ENCODE measurements at regions not wholly inside any gene's neighbourhood (a gene's known extent, or its start where the extent isn't known, plus 50 kb on each side); places are given as distances from the start of the nearest gene placed in this dataset.

- no peak for DNase-seq
These were observed 838.6 kb downstream of the TBC1D22A start for GRCh38 chr22:47600791-47601625.

DNA sequence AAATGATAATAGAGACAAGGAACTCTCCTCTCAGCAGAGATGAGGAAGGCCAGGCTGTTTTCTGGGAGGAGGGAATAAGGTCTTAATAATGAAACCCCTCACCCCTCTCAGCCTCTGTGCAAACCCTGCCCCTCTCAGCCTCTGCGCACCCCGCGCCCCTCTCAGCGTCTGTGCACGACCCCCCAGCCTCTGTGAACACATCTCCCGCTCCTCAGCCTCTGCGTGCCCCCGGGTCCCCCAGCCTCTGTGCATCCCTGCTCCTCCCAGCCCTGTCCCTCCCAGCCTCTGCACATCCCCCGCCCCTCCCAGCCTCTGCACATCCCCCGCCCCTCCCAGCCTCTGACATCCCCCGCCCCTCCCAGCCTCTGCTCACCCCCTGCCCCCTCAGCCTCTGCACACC is 837.8 kb downstream of the TBC1D22A start:
- DNase-seq = no peak

GRCh38 chr22:47599753-47600152 is 837.3 kb downstream of the TBC1D22A start:
- no peak for DNase-seq

- no peak for DNase-seq
These were observed 836.4 kb downstream of the TBC1D22A start for GRCh38 chr22:47598864-47599263.

- DNase-seq = no peak
These were observed 834.6 kb downstream of the TBC1D22A start for GRCh38 chr22:47597041-47597440.

DNA sequence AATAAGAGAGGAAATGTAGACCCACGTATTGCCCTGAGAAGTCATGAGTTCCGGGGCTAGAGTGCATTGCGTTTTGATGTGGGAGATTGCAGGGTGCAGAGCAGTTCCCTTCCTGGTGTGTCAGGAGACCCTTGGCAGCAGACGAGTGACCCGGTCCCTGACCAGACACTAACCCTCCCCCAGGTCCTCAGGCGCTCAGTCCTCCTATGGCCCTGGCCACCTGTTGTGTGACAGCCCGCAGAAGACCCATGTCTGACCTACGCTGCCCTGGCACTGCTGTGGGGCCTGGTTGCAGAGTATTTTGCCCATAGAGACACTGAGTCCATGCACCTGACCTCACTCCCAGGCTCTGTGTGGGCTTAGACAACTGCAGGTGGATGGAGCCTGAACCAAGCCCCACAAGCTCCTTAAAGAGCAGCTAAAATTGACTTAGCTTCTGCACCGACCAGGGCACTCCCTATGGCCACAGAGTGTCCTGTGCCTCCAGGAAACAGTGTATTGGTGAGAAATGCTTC is 833.8 kb downstream of the TBC1D22A start:
- DNase-seq = no peak

DNA sequence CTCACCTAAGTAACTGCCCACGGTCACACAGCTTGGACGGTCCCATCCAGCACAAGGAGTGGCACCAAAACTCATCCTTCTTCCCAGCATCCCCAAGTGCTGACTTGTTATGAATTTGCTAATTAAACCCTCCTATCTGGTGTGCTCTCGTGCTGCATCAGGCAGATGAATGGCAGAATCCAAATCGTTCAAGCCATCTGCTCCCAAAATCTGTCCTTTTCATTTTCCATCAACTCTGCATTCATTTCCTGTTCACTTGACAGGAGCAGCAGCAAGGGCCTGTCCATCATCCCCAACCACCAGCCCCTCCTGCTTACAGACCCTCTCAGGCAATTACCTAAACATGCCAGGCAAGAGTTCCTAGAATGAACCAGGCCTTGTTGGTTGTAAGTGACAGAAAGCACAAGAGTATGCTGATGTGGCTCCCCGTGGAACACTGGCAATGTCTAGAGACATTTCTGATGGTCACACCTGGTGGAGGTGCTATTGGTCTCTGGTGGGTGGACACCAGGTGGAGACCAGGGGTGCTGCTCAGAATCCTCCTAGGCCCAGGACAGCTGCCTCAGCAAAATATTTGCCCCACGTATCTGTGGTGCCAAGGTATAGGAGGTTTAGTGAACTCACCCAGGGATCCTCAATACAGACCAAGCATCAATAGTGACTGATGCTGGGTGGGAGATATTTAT is 832.5 kb downstream of the TBC1D22A start:
- no peak for DNase-seq

- DNase-seq = no peak
These were observed 831.5 kb downstream of the TBC1D22A start for GRCh38 chr22:47593911-47594311.

DNA sequence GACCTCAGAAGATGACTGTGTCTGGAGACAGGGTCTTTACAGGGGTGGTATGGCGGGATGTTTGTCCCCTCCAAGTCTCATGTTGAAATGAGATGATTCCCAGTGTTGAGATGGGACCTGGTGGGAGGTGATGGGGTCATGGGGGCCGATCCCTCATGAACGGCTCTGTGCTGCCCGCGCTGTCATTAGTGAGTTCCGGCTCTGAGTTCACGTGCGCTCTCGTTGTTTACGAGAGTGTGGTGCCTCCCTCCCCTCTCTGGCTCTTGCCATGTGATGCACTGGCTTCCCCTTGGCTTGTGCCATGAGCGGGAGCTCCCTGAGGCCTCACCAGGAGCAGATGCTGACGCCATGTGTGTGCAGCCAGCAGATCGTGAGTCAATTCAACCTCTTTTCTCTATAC is 830.8 kb downstream of the TBC1D22A start:
- DNase-seq = no peak

DNA sequence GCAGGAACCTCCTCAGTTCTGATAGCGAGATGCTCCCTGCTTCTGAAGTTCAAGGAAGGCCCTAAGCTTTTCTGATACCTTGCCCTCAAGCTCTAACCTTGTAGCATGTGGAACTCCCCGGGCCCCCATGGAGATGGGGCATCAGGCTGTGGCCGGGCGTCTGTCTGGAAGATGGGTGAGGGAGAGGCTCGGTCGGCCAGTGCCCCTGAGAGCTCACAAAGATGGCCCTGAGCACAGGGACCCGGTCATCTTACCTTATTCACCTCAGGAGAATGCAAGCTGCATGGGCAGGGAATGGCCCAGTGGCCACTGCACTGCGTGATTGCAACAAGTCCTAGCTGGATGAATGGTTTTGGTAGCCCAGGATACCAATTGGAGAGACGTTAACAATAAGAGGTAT is 830.3 kb downstream of the TBC1D22A start:
- DNase-seq = no peak

GRCh38 chr22:47591709-47592108 is 829.3 kb downstream of the TBC1D22A start:
- DNase-seq = no peak

DNA sequence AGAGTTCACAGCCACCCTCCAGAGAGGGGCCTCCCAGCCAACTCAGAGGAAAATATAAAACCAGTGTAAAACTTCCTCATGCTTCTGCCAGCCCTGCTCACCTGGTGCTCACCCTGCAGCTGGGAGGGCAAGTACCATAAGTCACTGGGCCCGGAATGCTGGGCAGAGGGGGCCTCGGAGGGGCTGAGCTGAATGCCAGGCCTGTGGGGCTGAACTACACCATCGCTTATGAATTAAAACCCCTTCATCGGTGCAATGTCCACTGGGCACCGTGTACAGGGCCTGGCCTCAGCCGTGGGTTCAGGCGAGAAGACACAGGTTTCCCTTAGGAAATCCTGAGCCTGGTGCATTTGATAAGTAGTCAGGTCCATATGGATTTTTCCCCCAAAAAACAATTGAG is 828.6 kb downstream of the TBC1D22A start:
- no peak for DNase-seq

DNA sequence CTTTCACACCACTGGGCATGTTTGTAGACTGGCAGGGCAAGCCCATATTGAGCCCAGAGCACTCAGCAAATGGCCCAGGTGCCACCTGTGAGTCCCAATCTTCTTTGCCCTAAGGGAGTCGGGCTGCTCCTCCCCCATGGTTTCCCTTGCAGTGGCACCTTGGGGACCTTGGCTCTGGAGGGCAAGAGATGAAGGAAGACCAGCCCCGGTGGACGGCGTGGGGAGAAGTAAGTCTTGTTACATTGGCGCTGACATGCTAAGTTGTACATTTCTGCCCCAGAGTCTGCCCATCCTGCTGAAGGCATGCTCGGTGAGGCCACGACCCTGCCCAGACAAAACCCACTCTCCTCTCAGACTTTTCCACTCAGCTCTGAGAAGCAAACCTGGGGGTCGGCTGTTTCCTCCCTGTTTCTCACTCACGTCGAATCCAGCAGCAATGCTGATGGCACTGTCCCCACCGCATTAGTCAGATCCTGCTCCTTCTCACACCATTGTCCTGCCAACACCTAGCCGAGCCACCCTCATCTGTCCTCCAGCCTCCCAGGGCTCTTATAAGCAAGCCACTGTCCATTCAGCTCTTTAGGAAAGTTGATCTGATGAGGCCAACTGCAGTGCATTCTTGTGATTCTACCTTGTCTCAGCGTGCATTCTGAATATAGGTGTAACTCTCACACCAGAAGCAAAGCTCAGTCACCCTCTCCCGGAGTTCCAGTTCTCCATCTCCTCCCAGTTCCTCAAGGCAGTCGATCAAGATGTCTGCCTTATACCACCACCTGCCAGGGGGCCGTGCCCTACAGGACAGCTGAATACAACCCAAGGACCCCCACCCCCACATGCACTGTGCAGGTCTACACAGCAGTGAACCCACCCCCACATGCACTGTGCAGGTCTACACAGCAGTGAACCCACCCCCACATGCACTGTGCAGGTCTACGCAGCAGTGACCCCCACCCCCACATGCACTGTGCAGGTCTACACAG is 827.1 kb downstream of the TBC1D22A start:
- no peak for DNase-seq

DNA sequence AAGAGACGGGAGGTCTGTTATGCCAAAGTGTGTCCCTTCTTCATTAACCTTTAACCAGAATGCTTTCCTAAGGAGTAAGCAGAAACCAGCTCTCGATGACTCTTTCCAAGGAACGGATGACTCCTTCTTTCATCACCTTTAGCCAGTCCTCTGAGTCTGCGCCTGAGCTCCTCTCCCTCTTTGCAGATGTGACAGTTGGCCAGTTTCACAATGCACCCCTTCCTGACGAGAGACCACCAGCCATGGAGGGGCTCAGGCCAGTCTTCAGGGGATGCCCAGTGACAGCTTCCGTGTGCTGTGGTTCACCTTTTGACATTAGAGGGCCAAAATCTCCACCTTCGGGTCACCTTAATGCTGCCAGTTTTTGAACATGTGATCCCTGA is 826.1 kb downstream of the TBC1D22A start:
- no peak for DNase-seq

DNA sequence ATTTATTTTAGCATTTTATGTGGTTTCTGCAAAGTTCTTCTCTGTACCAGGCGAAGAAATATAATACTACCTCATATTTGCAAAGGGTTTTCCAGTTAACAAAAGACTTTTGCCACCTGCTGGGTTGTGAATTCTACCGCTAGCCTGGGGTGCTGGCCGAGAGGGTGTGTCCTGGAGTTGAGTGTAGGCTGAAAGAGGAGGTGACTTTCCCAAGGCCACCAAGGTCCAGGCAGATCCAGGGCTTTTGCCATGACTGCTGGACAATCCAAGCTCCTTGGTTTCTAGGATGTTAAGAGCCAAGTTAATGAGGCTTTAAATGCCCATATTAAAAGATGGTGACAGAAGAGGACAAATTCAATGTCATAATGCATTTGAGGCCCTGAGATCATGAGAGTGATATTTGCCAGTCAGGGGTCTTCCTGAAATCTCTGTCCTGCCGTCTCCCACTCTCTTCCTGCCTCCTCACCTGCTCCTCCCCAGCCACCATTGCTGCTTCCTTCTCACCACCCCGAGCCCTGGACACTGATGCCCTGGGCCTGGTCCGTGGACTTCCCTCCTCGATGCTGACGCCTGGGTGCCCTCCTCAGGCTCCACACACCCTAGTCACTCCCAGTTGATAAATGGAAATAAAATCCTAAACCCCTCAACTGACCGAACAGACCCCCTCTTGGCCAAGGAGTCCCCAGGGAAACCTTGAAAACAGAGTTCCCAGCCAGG is 825.6 kb downstream of the TBC1D22A start:
- no peak for DNase-seq

DNA sequence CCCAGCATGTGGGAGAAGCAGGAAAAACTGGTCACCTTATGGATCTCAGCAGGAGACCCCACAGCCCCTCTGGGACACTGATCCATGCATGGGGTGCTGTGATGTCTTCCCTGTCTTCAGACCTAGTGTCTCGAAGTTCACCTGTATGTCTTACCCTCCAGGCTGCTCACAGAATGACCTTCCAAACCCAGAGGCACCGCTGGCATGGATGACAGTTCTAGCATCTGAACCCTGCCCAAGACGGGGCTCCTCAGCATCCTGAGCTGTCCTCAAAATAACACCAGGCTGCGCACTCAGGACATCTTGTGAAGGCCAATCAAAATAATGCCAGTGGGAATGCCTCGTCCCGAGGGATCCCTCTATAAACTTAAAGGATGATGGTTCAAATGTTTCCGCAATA is 824.9 kb downstream of the TBC1D22A start:
- DNase-seq = no peak

DNA sequence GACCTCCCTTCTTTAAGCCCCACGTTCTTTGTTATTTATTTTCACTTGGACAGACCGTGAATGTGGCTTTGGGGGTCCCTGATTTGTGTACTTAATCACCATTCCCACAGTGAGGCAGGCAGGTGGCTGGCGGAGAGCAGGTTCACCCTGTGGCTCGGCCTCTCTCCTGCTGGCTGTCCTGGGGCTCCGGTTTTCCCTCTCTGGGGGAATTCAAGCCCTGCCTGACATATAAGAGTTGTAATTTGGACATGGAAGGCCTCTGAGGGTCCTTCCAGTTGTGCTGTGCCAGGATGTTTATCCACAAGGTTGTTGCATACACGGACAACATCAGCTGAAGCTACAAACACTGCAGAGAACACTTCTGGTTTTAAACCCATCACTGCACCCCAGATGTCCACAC is 824.5 kb downstream of the TBC1D22A start:
- DNase-seq = no peak

GRCh38 chr22:47586038-47586437 is 823.6 kb downstream of the TBC1D22A start:
- no peak for DNase-seq

DNA sequence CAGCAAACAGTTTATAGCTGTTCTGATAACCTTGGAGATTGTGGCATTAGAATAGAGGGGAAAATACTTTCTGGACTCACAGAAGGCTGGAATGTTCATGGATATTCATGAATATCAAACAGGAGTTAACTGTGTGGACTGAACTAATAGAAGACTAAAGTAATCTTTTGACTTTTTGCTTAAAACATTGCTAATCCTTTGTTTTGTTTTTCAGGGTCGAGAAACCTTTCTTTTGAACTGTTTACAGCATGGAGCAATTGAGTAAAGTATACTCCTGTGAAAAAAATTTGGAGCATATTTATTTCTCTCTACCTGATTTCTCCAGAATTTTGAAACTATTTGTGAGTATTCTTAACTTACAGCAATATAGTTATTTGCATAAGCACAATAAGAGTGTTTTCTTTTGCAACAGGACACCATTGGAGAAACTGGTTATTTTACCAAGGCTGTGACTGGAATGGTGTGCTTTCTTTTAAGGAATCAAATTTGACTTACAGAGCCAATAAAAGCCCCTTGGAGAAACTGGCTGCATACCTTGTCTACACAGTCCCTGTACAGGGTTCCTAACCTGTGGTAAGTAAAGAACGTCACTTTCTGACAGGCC is 821.6 kb downstream of the TBC1D22A start:
- no peak for DNase-seq

- no peak for DNase-seq
These were observed 819.6 kb downstream of the TBC1D22A start for GRCh38 chr22:47582067-47582466.

- no peak for DNase-seq
These were observed 817.7 kb downstream of the TBC1D22A start for GRCh38 chr22:47580121-47580520.

DNA sequence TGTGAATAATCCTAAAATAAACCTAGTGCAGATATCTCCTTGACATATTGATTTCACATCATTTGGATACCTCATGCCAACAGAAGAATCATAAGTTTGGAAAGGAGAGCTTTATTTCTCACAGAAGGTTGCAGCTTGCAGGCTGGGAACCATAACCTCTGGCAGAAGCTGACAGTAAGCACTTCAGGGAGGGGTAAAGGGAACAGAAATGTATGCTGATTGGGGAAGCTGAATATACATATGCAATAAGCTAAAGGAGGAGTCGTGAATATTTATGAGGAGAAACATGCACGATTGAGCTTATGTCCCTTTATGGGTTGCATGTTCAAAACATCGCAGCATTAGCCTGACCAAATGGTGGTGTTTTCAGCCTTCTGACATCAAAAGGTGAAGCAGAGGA is 814.5 kb downstream of the TBC1D22A start:
- DNase-seq = no peak
